ENCODE measurements at regions not wholly inside any gene's neighbourhood (a gene's known extent, or its start where the extent isn't known, plus 50 kb on each side); places are given as distances from the start of the nearest gene placed in this dataset.

- TF ChIP-seq CTCF (conservative IDR thresholded peaks at IDR 0.05; ENCODE audit: low read depth, low read length) = no peak
- TF ChIP-seq POLR2A (IDR thresholded peaks at IDR 0.05; ENCODE audit: low read depth, low read length) = no peak
- no peak for TF ChIP-seq SMC3 (IDR thresholded peaks at IDR 0.05; ENCODE audit: low read depth, low read length)
- TF ChIP-seq MXI1 (IDR thresholded peaks at IDR 0.05; ENCODE audit: borderline replicate concordance, low read depth, low read length) = no peak
- no peak for TF ChIP-seq CEBPB (IDR thresholded peaks at IDR 0.05; ENCODE audit: low read depth, low read length)
- TF ChIP-seq FOS (IDR thresholded peaks at IDR 0.05; ENCODE audit: low read depth, low read length) = no peak
Measured at GRCh38 chr18:56186319-56186718, 452.1 kb downstream of the TXNL1 start.

Measured in IMR-90 (cell line).